ENCODE measurements at regions not wholly inside any gene's neighbourhood (a gene's known extent, or its start where the extent isn't known, plus 50 kb on each side); places are given as distances from the start of the nearest gene placed in this dataset.
"Not testable (repeated sequence)": the region's sequence is repeated elsewhere in the genome, so short reads cannot be mapped to it uniquely, and the experiment has no call there.

DNA sequence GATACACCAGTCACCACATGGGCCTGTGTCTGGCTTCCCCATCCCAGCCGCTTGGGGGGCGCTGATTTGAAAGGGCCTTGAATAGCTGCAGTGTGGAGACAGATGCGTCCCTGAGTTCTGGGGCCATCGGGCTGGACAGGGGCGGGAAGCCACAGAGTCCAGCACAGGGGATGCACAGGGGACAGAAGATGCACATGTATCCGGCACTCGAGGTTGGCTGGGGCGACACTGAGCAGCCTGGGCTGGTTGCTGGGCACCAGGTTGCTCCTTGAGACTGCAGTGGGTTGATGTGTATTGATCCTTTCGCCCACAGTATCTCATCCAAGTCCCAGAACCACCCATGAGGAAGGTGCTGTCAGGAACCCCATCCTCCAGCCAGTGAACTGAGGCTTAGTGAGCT lies 99.3 kb upstream of the SYT13 start:
- DNase-seq (ENCODE audit: low read depth), result no peak

DNA sequence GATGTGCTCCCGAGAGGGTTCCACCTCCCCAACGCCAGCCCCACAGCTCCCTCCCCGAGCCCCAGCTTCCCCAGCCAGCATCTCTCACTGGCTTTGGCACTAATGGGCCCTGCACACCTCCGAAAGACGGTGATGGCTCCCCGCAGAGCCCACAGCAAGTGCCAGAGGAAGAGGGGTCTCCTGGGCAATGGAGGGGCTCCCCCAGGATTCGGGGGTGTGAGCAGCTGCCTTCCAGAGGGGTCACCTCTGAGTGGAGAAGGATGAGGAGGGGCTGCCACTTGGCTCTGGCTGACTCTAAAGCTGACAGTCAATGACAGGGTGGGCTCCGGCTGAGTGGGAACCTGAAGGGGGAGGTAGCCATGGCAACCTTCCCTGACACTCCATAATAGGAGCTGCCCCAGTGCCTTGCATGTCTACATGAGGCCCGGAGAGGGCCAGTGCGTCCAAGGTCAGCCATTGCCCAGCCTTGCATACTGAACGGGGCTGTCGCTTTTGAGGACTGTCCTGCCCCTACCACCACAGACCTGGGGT lies 98.6 kb upstream of the SYT13 start:
- DNase-seq (ENCODE audit: low read depth), result no peak

DNA sequence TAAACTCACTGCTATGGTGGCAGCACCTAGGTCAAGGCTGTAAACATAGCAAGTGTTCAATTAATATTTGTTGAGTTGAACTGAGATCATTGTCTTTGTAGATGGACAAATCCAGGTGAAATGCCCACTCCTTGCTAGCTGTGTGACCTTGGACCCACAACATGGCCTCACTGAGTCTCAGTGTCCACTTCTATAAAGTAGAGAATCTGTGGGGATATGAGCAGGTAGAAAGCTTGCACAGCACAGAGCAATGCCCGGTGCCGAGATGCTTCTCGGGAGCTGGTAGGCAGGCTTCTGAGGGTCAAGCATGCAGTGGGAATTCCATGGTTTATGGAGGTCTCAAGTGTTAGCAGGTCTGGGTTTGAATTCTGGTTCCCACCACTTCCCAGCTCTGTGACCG lies 97.9 kb upstream of the SYT13 start:
- DNase-seq (ENCODE audit: low read depth), result no peak

DNA sequence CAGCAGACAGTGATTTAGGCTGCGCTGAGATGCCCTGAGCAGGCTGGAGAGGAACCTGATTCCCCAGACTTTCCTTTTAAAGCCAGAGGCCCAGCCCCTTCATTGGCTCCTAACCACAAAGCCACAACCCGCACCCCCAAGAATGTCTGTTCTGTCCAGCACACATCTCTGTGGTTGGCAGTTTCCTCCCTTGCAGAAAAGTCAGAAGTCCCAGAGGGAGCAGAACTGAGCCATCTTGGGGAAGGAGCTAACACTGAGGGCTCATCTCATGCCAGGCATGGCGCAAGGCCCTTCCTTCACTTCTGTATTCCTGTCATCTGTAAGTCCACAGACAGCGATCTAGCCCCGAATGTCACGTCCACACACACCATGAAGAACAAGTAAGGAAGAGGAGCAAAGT lies 97.1 kb upstream of the SYT13 start:
- DNase-seq (ENCODE audit: low read depth), result no peak

DNA sequence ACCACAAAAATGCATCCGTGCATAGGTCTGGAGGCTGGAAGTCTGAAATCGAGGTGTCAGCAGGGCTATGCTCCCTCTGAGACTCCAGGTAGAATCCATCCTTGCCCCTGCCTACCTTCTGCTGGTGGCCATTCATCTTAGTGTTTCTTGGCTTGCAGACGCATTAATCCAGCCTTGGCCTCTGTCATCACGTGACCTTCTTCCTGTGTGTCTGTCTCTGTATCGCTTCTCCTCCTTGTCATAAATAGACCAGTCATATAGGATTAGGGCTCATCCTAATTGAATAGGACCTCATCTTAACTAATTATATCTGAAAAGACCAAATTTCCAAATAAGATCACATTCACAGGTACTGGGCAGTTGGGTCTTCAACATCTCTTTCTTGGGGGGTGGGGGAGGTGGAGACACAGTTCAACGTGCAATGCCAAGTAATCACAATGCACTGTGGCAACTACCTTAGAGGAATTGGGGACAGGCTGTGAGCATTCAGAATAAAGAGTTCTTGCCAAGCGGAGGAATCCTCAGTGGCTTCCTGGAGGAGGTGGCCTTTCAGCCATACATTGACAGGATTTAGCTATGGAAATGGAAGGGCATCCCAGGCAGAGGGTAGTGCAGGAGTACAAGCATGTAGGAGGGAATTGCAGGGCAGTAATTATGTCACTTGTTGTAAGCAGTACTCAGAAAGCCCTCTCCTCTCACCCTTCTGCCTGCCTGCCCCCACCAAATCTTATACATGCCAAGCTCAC lies 96.2 kb upstream of the SYT13 start:
- DNase-seq (ENCODE audit: low read depth), result no peak

DNA sequence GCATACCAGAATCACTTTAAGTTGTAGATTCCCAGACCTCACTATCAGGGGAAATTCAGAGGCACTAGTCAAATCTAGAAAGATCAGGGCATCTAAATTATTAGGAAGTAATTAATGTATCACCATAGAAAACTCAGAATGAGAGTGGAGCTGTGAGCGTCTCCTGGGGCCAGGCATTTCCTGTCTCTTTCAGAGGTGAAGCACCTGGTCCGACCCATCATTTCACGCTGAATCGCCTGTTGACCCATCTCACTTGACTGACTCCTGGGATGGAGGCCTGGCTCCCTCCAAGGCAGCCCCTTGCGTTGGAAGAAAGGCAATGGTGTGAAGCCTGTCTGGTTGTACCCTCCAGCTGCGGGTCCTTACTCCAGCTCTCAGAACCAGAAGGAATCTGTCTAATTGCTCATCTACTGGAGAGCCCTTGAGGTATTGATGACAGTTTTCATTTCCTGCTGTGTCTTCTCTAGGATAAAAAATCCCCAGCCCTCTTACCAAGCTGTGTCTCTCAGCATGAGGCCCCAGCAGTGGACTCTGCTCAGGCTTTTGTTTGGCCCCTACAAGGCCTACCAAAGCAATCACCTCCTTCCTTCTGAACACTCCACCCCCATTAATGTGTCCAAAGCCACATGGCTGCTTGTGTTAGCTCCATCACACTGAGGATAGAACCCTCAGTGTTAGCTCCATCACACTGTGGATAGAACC lies 93.2 kb upstream of the SYT13 start:
- DNase-seq (ENCODE audit: low read depth), result no peak

DNA sequence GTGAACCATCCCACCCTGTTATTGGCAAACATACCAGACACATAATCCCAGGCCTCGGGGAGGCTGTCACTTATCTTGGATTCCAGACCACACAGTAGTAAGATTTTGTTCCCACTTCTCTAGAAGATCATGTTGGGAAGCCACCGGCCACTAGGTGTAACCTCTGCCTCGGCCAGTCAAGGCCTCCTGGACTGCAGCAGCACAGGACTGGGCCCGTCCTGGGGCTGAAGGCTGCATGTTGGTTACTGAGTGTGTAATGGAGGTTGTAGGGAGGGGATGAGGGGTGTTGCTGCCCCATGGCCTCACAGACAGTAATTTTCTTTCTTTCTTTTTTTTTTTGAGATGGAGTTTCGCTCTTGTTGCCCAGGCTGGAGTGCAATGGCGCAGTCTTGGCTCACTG lies 92.4 kb upstream of the SYT13 start:
- DNase-seq (ENCODE audit: low read depth), result no peak

DNA sequence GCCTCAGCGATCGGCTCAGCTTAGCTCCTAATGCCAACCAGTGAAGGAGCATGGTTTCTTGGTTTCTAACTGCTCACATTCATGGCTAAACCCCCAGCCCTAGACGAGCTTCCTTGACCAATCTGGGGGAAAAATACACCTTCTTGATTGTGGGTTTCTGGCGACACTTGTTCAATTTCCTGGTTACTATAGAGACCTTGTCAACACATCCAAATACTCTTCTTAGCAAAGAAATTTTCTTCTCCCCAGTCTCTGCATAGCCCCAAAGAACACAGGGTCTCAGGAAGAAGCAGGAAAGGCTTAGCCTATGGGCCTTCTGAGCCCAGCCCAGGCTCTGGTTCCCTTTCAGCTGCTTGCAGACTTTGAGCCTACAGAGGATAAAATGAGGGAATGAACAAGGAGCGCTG lies 88.5 kb upstream of the SYT13 start:
- no peak for DNase-seq (ENCODE audit: low read depth)

DNA sequence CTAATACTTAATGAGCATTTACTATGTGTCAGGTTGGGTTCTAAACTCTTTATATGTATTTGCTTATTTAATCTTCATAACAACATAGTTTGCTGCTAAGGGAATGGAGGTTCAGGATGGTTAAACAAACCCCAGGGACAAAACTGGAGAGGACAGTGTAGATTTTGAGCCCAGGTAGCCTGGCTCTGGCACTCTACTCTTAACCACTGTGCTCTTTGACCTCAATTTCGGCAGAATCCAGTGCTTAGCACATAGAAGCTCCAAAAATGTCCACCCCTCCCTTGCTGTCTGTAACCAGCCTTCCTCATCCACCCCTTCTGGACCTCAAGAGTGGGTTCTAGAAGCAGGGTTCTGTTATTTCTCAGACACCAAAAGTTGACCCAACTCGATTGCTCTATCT lies 88.0 kb upstream of the SYT13 start:
- DNase-seq (ENCODE audit: low read depth), result no peak

DNA sequence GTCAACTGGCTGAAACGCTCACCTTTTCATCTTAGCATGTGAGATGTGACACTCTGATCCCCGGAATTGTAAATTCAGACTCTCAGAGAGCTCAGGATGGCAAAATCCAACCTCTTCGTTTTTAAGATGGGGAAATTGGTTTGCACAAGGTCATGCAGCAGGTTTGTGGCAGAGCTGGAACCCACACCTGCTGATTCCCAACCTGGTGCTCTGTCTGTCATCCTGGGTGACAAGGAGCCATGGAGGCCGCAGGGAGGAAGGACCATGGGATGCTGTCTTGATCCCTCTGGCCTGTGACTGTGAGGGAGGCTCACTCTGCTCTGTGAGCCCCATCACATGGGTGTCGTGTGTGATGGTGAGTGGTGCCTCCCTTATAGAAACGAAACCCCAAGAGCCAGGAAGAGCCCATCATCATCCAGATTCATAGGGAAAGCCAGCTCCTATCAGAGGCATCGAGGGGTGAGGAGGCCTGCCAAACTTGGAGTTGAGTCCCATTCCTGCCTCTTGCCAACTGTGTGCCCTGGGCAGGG lies 87.4 kb upstream of the SYT13 start:
- no peak for DNase-seq (ENCODE audit: low read depth)

DNA sequence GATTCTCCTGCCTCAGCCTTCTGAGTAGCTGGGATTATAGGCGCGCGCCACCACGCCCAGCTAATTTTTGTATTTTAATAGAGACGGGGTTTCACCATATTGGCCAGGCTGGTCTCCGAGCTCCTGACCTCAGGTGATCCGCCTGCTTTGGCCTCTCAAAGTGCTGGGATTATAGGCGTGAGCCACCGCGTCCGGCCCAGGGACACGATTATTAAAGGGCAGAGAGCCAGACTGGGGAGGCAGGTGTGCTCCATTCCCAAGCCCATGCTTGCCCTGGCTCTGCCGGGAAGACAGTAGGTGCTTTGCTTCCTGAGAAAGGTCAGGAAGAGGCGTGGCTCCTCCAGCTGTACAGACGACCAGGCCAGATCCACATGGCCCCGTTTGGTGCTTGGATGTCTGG lies 86.3 kb upstream of the SYT13 start:
- not testable (repeated sequence) for DNase-seq (ENCODE audit: low read depth)

DNA sequence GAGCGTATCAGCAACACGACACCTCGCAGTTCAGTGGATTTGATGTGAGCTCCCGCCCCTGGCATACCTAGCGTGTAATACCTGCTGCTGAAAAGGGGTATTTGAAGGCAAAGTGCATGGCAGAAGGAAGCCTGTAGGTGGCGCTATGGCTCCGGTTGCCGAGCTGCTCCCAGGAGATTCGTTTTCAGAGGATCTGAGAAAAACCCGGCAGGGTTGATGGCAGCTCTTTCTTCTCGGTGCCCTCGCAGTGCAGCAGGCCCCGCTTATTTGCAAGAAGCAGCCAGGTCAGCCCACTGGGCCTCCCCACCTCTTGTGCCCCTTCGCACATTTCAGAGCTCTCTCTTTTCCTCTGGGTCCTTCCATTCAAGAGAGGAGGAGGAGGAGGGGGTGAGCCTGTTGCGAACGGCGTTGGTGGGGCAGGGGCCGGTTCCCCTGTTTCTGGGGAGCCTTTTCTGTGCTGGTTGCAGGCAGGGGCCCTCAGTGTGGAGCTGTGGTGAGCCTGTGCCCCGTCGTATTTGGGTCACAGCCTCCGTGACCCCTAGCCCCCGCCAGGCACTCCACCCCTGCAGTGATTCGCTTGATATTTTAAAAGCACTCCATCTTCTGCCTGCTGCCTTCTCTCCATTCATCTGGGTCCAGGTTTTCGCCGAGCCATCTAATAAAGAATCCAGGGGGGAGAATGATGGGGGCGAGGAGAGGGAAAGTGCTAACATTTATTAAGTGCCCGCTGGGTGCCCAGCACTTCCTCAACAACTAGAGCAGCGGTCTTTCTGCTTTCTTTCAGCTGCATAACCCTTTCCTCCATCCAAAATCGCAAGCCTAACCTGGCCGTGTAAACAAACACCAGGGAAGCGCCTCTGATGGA lies 85.3 kb upstream of the SYT13 start:
- peak; percentile 28 for DNase-seq (ENCODE audit: low read depth)

DNA sequence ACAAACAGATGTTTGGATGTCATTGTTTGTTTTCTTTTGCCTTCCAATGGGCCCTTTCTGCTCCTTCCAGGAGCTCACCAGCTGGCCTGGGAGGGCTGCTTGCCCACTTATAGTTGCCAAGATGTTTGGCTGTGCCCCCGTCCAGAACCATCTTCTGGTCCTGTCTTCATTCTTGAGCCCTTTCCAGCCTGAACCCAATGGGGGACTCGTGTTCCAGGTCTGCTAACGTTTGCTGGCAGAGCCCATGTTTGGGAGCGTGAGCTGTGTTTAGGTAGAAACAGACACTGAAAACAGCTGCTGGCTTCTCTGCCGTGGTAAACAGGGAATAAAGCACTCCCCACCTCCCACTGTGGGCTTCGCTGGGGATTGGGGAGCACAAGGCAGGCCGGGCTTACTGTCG lies 83.2 kb upstream of the SYT13 start:
- DNase-seq (ENCODE audit: low read depth), result no peak

DNA sequence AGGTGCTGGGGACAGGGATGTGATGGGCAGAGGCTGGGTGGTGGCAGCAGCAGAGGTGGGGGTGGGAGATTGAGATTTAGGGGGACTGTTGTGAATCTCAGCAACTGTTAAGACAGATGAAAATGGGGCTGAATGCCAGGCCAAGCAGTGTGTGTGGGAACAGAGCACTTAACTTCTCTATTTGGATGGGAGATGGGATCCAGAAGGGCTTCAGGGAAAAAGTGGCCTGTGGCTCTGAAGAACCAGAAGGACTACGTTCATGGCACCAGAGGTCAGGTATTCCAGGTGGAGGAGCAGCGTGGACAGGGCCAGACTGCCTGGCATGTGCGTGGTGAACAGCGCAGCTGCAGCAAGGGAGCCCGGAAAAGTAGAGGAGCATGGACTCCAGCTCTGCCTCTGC lies 82.6 kb upstream of the SYT13 start:
- DNase-seq (ENCODE audit: low read depth), result no peak

DNA sequence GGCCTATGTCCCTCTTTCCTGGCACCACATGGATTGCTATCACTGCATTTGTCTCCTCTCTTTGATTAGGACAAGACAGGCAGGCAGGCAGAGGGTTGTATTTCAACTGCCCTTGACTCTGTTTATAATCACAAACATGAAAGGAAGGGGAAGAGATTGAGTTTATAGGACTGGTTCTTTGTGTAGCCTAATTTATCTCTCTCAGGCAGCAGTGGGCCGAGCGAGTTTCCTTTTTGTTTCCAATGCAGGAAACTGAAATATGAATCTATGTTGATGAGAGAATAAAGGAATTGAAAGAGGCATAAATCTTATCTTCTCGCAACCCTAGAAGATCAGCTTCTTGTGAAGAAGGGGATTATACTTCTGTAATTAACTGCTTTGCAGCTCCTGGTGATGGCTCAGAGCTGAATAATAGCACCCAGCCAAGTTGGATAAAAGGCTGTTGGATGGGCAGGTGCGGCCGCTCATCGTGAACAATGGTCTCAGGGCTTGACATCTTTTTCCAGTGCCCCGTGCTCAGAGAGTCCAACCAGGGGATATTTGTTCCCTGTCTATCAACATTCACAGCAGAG lies 80.6 kb upstream of the SYT13 start:
- no peak for DNase-seq (ENCODE audit: low read depth)

DNA sequence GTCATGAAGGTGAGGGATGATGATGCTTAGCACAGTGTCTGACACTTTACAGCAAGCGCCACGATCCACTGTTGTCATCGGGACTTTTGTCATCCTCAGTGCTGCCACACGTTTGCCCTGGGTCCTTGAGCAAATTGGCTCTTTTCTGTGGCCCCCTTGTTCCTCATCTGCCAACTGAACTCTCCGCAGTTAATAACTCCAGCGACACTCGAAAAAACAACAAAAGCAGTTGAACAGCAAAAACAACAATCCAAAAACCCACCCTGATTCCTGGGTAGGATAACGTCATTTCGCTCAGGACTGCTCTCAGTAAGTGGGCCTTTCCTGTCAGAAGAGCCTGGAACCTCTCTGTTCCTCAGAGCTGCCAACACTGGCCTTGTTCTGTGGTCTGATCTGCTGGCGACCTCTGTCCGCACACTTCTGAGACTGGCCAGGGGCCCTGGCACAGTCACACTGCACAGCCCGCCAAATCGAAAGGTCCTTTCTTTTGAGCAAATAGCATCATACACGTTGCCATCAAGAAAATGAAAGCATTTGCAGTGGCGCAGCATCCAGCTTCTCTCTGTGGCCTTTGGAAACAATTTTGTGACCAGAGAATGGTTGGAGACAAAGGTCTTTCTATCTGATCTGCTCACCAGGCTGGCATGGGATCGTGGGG lies 79.9 kb upstream of the SYT13 start:
- DNase-seq (ENCODE audit: low read depth), result no peak

DNA sequence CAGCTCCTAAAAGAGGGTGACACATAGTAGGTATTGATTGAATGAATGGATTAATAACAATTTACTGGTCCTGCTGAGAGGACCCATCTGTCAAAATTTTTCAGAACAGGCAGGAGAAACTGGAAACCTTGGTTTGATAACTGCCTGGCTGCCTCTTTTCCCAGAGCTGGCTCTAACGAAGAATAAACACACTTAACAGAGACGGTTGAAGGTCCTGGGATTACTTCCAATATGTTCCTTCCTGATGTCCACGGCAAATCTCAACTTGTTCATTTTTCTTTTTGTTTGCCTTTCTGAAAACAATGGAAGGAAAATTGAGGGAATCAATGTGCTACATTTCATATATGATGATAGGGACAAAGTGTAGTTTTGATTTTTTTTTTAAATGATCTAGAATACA lies 76.5 kb upstream of the SYT13 start:
- no peak for DNase-seq (ENCODE audit: low read depth)

DNA sequence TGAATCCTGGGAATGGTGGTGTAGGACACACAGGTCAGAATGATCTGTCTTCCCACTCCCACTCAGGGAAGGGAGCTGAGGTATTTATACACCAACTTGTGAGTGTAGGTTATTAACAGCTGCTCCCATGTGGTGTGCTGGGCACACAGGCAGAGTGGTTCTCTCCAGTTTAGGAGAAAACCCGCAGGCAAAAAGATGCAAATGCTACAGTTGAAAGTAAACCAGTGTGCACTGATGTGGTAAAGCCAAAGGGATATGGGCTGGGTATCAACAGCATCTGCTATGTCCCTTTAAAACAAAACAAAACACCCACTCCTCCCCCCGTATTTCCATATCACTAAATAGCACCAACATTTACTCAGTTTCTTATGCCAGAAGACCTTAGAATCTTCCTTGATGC lies 75.4 kb upstream of the SYT13 start:
- no peak for DNase-seq (ENCODE audit: low read depth)

DNA sequence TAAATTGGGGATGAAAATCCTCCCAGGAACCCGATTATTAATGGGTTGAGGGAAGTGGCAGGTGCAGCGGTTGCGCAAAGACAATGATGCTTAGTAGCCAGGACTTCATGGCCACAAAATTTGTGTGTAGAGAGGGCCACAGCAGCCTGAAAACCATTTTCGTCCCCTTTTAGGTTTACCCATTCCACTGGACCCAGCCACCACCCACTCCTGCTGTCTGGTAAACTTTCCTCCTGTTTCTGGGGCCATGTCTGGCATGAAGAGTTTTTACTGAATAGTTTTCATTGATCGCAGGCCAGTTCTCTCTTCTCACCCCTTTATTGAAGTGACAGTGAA lies 69.5 kb upstream of the SYT13 start:
- DNase-seq (ENCODE audit: low read depth), result no peak

DNA sequence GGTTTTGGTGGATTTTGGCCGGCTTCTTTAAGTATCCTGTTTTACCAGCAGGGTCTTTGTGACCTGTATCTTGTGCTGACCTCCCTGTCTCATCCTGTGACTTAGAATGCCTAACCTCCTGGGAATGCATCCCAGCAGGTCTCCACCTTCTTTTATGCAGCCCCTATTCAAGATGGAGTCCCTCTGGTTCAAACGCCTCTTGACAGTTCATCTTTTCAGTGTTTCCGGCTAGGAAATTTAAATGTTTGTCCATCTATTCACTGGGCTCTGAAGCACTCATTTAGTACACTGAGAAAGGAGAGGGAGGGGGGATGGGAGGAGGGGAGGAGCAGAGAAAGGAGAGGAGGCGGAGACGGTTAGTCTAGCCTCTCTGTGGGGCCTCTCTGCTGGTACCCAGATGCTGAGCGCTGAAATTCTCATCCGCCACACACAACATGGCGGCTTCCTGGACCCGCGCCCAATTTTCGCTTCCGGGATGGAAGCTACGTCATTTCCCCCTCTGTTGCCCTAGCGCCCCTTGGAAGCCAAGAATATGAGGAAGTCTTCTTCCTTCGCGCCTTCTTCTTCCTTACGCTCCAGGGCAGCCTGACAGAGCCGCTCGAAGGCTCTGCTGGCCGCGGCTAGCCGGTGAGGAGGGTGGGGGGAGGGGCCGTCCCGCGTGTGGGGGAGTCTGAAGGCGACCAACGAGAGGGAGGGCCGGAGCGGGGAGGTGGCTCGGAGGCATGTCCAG lies 69.0 kb upstream of the SYT13 start:
- peak; percentile 80 for DNase-seq (ENCODE audit: low read depth)

DNA sequence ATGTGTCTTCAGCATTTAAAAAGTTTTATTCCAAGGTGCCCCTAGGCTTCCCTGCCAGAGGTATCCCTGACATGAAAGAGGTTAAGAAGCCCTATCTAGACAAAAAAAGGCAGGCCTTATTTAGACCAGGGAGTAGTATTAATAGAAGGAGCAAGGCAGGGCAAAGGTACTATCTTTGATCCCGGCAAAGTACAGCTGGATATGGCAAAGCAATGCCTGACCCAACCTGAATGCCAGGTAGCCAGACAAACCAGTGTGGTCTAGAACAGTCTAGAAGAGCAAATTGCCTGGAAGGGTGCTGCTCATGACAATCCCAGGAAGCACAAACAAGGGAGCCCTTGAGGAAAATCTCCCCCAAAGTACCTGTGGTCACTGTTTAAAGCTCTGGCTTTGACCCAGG lies 62.6 kb upstream of the SYT13 start:
- no peak for DNase-seq (ENCODE audit: low read depth)
